Activated CD4-positive, alpha-beta T cell treated with anti-CD3 and anti-CD28 coated beads, Interleukin-2, amount 50 U/mL, for 24 hours (primary cell): ENCODE measurements at regions not wholly inside any gene's neighbourhood (a gene's known extent, or its start where the extent isn't known, plus 50 kb on each side); places are given as distances from the start of the nearest gene placed in this dataset.

Experiments used
- DNase-seq, 2 donors: peaks; one replicate each; pipeline ENCODE4 v3.0.0-alpha.2; 2020; ENCODE audit warnings: low read depth in 1 of 2, low spot score in 1 of 2

GRCh38 chr9:120292606-120293005, 287.4 kb downstream of the CDK5RAP2 start:
- DNase-seq: no peak

GRCh38 chr9:120291050-120291449, 288.9 kb downstream of the CDK5RAP2 start:
- no peak for DNase-seq

- DNase-seq: no peak
Measured at GRCh38 chr9:120289990-120290975, 289.7 kb downstream of the CDK5RAP2 start.

GRCh38 chr9:120289098-120289497, 290.9 kb downstream of the CDK5RAP2 start:
- DNase-seq: no peak

GRCh38 chr9:120286530-120286929, 293.4 kb downstream of the CDK5RAP2 start:
- DNase-seq: no peak

- DNase-seq: no peak
Measured at GRCh38 chr9:120284821-120285220, 295.1 kb downstream of the CDK5RAP2 start.

- DNase-seq: no peak
Measured at GRCh38 chr9:120281665-120282064, 298.3 kb downstream of the CDK5RAP2 start.

- no peak for DNase-seq
Measured at GRCh38 chr9:120267929-120268328, 312.0 kb downstream of the CDK5RAP2 start.

- no peak for DNase-seq
Measured at GRCh38 chr9:120265791-120266190, 314.2 kb downstream of the CDK5RAP2 start.

GRCh38 chr9:120264528-120264927, 315.4 kb downstream of the CDK5RAP2 start:
- no peak for DNase-seq

- DNase-seq: no peak
Measured at GRCh38 chr9:120263836-120264235, 316.1 kb downstream of the CDK5RAP2 start.

- DNase-seq: no peak
Measured at GRCh38 chr9:120261419-120261818, 318.5 kb downstream of the CDK5RAP2 start.

GRCh38 chr9:120259100-120259499, 320.9 kb downstream of the CDK5RAP2 start:
- DNase-seq: no peak

- no peak for DNase-seq
Measured at GRCh38 chr9:120258096-120258495, 321.9 kb downstream of the CDK5RAP2 start.

GRCh38 chr9:120257483-120257882, 322.5 kb downstream of the CDK5RAP2 start:
- DNase-seq: no peak

GRCh38 chr9:120256146-120256545, 323.8 kb downstream of the CDK5RAP2 start:
- DNase-seq: no peak

GRCh38 chr9:120252248-120252647, 327.7 kb downstream of the CDK5RAP2 start:
- no peak for DNase-seq

- no peak for DNase-seq
Measured at GRCh38 chr9:120242116-120242811, 337.7 kb downstream of the CDK5RAP2 start.

- DNase-seq: no peak
Measured at GRCh38 chr9:120236596-120236995, 343.4 kb downstream of the CDK5RAP2 start.

GRCh38 chr9:120235081-120235480, 344.9 kb downstream of the CDK5RAP2 start:
- DNase-seq: no peak

- no peak for DNase-seq
Measured at GRCh38 chr9:120230227-120230626, 349.7 kb downstream of the CDK5RAP2 start.

GRCh38 chr9:120221844-120222243, 358.1 kb downstream of the CDK5RAP2 start:
- DNase-seq: no peak
